ENCODE measurements at regions not wholly inside any gene's neighbourhood (a gene's known extent, or its start where the extent isn't known, plus 50 kb on each side); places are given as distances from the start of the nearest gene placed in this dataset.

- no peak overlapping the region for H3K27ac Mint-ChIP-seq
- H3K36me3 Mint-ChIP-seq = no peaks in the 10 kb centered on the region
- H3K27me3 Mint-ChIP-seq = no peaks in the 10 kb centered on the region
- H3K9me3 Mint-ChIP-seq = no peaks in the 10 kb centered on the region
- H3K4me3 Mint-ChIP-seq = no peak overlapping the region
- no peaks in the 10 kb centered on the region for H3K4me1 Mint-ChIP-seq
- no peak for DNase-seq
These were observed 481.4 kb upstream of the EEF2KMT start for GRCh38 chr16:5578980-5579379.

- no peak overlapping the region for H3K4me3 Mint-ChIP-seq
- no peaks in the 10 kb centered on the region for H3K9me3 Mint-ChIP-seq
- no peaks in the 10 kb centered on the region for H3K4me1 Mint-ChIP-seq
- H3K36me3 Mint-ChIP-seq = no peaks in the 10 kb centered on the region
- H3K27ac Mint-ChIP-seq = no peak overlapping the region
- DNase-seq = no peak
- H3K27me3 Mint-ChIP-seq = no peaks in the 10 kb centered on the region
These were observed 479.9 kb upstream of the EEF2KMT start for GRCh38 chr16:5577463-5577862.

GRCh38 chr16:5575646-5576245, 478.2 kb upstream of the EEF2KMT start:
- Mint-ChIP-seq H3K36me3 (no peaks in the 10 kb centered on the region), H3K9me3 (no peaks in the 10 kb centered on the region), H3K4me3 (no peak overlapping the region), H3K4me1 (no peaks in the 10 kb centered on the region), H3K27me3 (no peaks in the 10 kb centered on the region), H3K27ac (no peak overlapping the region)
- no peak for DNase-seq

- Mint-ChIP-seq H3K36me3 (no peaks in the 10 kb centered on the region), H3K4me1 (no peaks in the 10 kb centered on the region), H3K27ac (no peak overlapping the region), H3K4me3 (no peak overlapping the region), H3K9me3 (no peaks in the 10 kb centered on the region), H3K27me3 (no peaks in the 10 kb centered on the region)
- DNase-seq = no peak
These were observed 477.5 kb upstream of the EEF2KMT start for GRCh38 chr16:5575121-5575520.

GRCh38 chr16:5572056-5572455, 474.5 kb upstream of the EEF2KMT start:
- Mint-ChIP-seq H3K9me3 (no peaks in the 10 kb centered on the region), H3K36me3 (no peaks in the 10 kb centered on the region), H3K4me1 (no peaks in the 10 kb centered on the region), H3K4me3 (no peak overlapping the region), H3K27ac (no peak overlapping the region), H3K27me3 (peaks cover 4% of the 10 kb centered on the region)
- no peak for DNase-seq

- H3K4me3 Mint-ChIP-seq = no peak overlapping the region
- H3K4me1 Mint-ChIP-seq = no peaks in the 10 kb centered on the region
- DNase-seq = no peak
- H3K36me3 Mint-ChIP-seq = no peaks in the 10 kb centered on the region
- no peaks in the 10 kb centered on the region for H3K9me3 Mint-ChIP-seq
- H3K27ac Mint-ChIP-seq = no peak overlapping the region
- peaks cover 4% of the 10 kb centered on the region for H3K27me3 Mint-ChIP-seq
These were observed 473.9 kb upstream of the EEF2KMT start for GRCh38 chr16:5571446-5571845.

GRCh38 chr16:5561800-5562199, 464.2 kb upstream of the EEF2KMT start:
- Mint-ChIP-seq H3K9me3 (peaks cover 16% of the 10 kb centered on the region), H3K4me3 (no peak overlapping the region), H3K27ac (no peak overlapping the region), H3K27me3 (no peaks in the 10 kb centered on the region), H3K4me1 (peaks cover 3% of the 10 kb centered on the region), H3K36me3 (peaks cover 7% of the 10 kb centered on the region)
- no peak for DNase-seq

- H3K9me3 Mint-ChIP-seq = peaks cover 16% of the 10 kb centered on the region
- peak overlapping the region; percentile 9 for H3K27ac Mint-ChIP-seq
- no peaks in the 10 kb centered on the region for H3K27me3 Mint-ChIP-seq
- no peak overlapping the region for H3K4me3 Mint-ChIP-seq
- DNase-seq = peak; percentile 5
- peaks cover 7% of the 10 kb centered on the region for H3K36me3 Mint-ChIP-seq
- peaks cover 3% of the 10 kb centered on the region for H3K4me1 Mint-ChIP-seq
These were observed 462.5 kb upstream of the EEF2KMT start for GRCh38 chr16:5560084-5560483.

GRCh38 chr16:5557966-5558365, 460.4 kb upstream of the EEF2KMT start:
- peaks cover 13% of the 10 kb centered on the region for H3K9me3 Mint-ChIP-seq
- H3K27me3 Mint-ChIP-seq = no peaks in the 10 kb centered on the region
- H3K4me1 Mint-ChIP-seq = peaks cover 3% of the 10 kb centered on the region
- no peak overlapping the region for H3K4me3 Mint-ChIP-seq
- no peak overlapping the region for H3K27ac Mint-ChIP-seq
- peaks cover 7% of the 10 kb centered on the region for H3K36me3 Mint-ChIP-seq
- no peak for DNase-seq

GRCh38 chr16:5557448-5557847, 459.9 kb upstream of the EEF2KMT start:
- Mint-ChIP-seq H3K4me3 (no peak overlapping the region), H3K36me3 (peaks cover 7% of the 10 kb centered on the region), H3K4me1 (peaks cover 3% of the 10 kb centered on the region), H3K27me3 (no peaks in the 10 kb centered on the region), H3K9me3 (peaks cover 13% of the 10 kb centered on the region), H3K27ac (no peak overlapping the region)
- no peak for DNase-seq

GRCh38 chr16:5556158-5556810, 458.7 kb upstream of the EEF2KMT start:
- Mint-ChIP-seq H3K4me3 (no peak overlapping the region), H3K27me3 (no peaks in the 10 kb centered on the region), H3K4me1 (peaks cover 3% of the 10 kb centered on the region), H3K27ac (no peak overlapping the region), H3K36me3 (peaks cover 7% of the 10 kb centered on the region), H3K9me3 (peaks cover 11% of the 10 kb centered on the region)
- no peak for DNase-seq

GRCh38 chr16:5551909-5552308, 454.3 kb upstream of the EEF2KMT start:
- H3K36me3 Mint-ChIP-seq = no peaks in the 10 kb centered on the region
- no peaks in the 10 kb centered on the region for H3K9me3 Mint-ChIP-seq
- no peak overlapping the region for H3K4me3 Mint-ChIP-seq
- H3K27me3 Mint-ChIP-seq = no peaks in the 10 kb centered on the region
- no peaks in the 10 kb centered on the region for H3K4me1 Mint-ChIP-seq
- DNase-seq = no peak
- no peak overlapping the region for H3K27ac Mint-ChIP-seq

GRCh38 chr16:5549802-5550201, 452.2 kb upstream of the EEF2KMT start:
- no peak for DNase-seq
- H3K27me3 Mint-ChIP-seq = no peaks in the 10 kb centered on the region
- no peaks in the 10 kb centered on the region for H3K9me3 Mint-ChIP-seq
- no peak overlapping the region for H3K27ac Mint-ChIP-seq
- H3K36me3 Mint-ChIP-seq = no peaks in the 10 kb centered on the region
- no peaks in the 10 kb centered on the region for H3K4me1 Mint-ChIP-seq
- no peak overlapping the region for H3K4me3 Mint-ChIP-seq

- Mint-ChIP-seq H3K36me3 (no peaks in the 10 kb centered on the region), H3K27ac (no peak overlapping the region), H3K9me3 (no peaks in the 10 kb centered on the region), H3K4me1 (no peaks in the 10 kb centered on the region), H3K4me3 (no peak overlapping the region), H3K27me3 (peaks cover 22% of the 10 kb centered on the region)
- DNase-seq = no peak
These were observed 443.8 kb upstream of the EEF2KMT start for GRCh38 chr16:5541356-5541755.

- peaks cover 19% of the 10 kb centered on the region for H3K27me3 Mint-ChIP-seq
- no peaks in the 10 kb centered on the region for H3K4me1 Mint-ChIP-seq
- DNase-seq = no peak
- H3K4me3 Mint-ChIP-seq = no peak overlapping the region
- peaks cover 2% of the 10 kb centered on the region for H3K9me3 Mint-ChIP-seq
- no peaks in the 10 kb centered on the region for H3K36me3 Mint-ChIP-seq
- H3K27ac Mint-ChIP-seq = no peak overlapping the region
These were observed 439.8 kb upstream of the EEF2KMT start for GRCh38 chr16:5537347-5537746.

- Mint-ChIP-seq H3K4me1 (no peaks in the 10 kb centered on the region), H3K27me3 (peaks cover 10% of the 10 kb centered on the region)
These were observed 435.8 kb upstream of the EEF2KMT start for GRCh38 chr16:5533321-5533888.

More at GRCh38 chr16:5533321-5533888, 435.8 kb upstream of the EEF2KMT start:
- H3K4me3 Mint-ChIP-seq = no peak overlapping the region
- no peak overlapping the region for H3K27ac Mint-ChIP-seq
- no peaks in the 10 kb centered on the region for H3K36me3 Mint-ChIP-seq
- H3K9me3 Mint-ChIP-seq = peaks cover 2% of the 10 kb centered on the region
- DNase-seq = no peak
